Right atrium auricular region (tissue), 2 donors: ENCODE measurements at regions not wholly inside any gene's neighbourhood (a gene's known extent, or its start where the extent isn't known, plus 50 kb on each side); places are given as distances from the start of the nearest gene placed in this dataset.

Experiments used
- DNase-seq: peaks from one replicate; pipeline ENCODE4 v3.0.0-alpha.2; 2019; ENCODE audit warnings: low spot score
- H3K27ac ChIP-seq, 2 donors: fragments of 200-600 bp; sonication (generic); 1 replicate in 1 of 2; 2 replicates in 1 of 2; pipeline ENCODE4 v1.5.1; 2016 to 2019
- H3K27me3 ChIP-seq, 2 donors: fragments of 200-600 bp; sonication (generic); one replicate each; pipeline versions ENCODE4 v1.5.1 to v1.6.0; 2017 to 2019
- H3K36me3 ChIP-seq: fragments of 200-600 bp; sonication (generic); one replicate; pipeline ENCODE4 v1.5.1; 2016
- H3K4me1 ChIP-seq, 2 donors: fragments of 200-600 bp; sonication (generic); one replicate each; pipeline versions ENCODE4 v1.5.1 to v1.6.0; 2017 to 2019
- H3K4me3 ChIP-seq, 2 donors: fragments of 200-600 bp; sonication (generic); 1 replicate in 1 of 2; 2 replicates in 1 of 2; pipeline ENCODE4 v1.5.1; 2017 to 2019; ENCODE audit warnings: mild to moderate bottlenecking in 1 of 2, moderate library complexity in 1 of 2
- H3K9me3 ChIP-seq, 2 donors: fragments of 200-600 bp; sonication (generic); one replicate each; pipeline ENCODE4 v1.5.1; 2019
- CTCF ChIP-seq, 2 donors: fragments of 200-600 bp; sonication (generic); IDR thresholded peaks; one replicate each; pipeline ENCODE4 v1.5.1; 2019; ENCODE audit warnings: antibody characterized with exemption in 2 of 2

GRCh38 chr5:159750226-159750625 is 166.1 kb upstream of the ADRA1B start:
- Histone ChIP-seq H3K27ac (no peak overlapping the region), H3K4me3 (no peak overlapping the region), H3K9me3 (peaks cover 0 to 8% of the 10 kb centered on the region in 2 donors), H3K27me3 (no peaks in the 10 kb centered on the region), H3K36me3 (no peaks in the 10 kb centered on the region), H3K4me1 (no peaks in the 10 kb centered on the region)
- no peak for DNase-seq
- TF ChIP-seq CTCF (IDR thresholded peaks at IDR 0.05): no peak

- DNase-seq: no peak
- Histone ChIP-seq H3K36me3 (no peaks in the 10 kb centered on the region), H3K27ac (no peak overlapping the region), H3K4me1 (no peaks in the 10 kb centered on the region), H3K9me3 (peaks cover 0 to 8% of the 10 kb centered on the region in 2 donors), H3K27me3 (no peaks in the 10 kb centered on the region), H3K4me3 (no peak overlapping the region)
- no peak for TF ChIP-seq CTCF (IDR thresholded peaks at IDR 0.05)
These were observed 164.8 kb upstream of the ADRA1B start for GRCh38 chr5:159751459-159751858.

GRCh38 chr5:159752622-159753275 is 163.5 kb upstream of the ADRA1B start:
- no peak for DNase-seq
- TF ChIP-seq CTCF (IDR thresholded peaks at IDR 0.05): no peak

GRCh38 chr5:159758189-159758588 is 158.1 kb upstream of the ADRA1B start:
- Histone ChIP-seq H3K27ac (no peak overlapping the region), H3K9me3 (no peaks in the 10 kb centered on the region), H3K36me3 (no peaks in the 10 kb centered on the region), H3K4me1 (no peaks in the 10 kb centered on the region), H3K4me3 (no peak overlapping the region), H3K27me3 (no peaks in the 10 kb centered on the region)
- DNase-seq: no peak
- TF ChIP-seq CTCF (IDR thresholded peaks at IDR 0.05): no peak

More at GRCh38 chr5:159752622-159753275, 163.5 kb upstream of the ADRA1B start:
- Histone ChIP-seq H3K27ac (peak overlapping the region; percentile 6 to 10), H3K9me3 (peaks cover 0 to 8% of the 10 kb centered on the region in 2 donors), H3K4me3 (no peak overlapping the region), H3K36me3 (no peaks in the 10 kb centered on the region), H3K27me3 (no peaks in the 10 kb centered on the region), H3K4me1 (no peaks in the 10 kb centered on the region)

GRCh38 chr5:159759791-159760290 is 156.4 kb upstream of the ADRA1B start:
- H3K27ac ChIP-seq: no peak overlapping the region
- peaks cover 0 to 12% of the 10 kb centered on the region in 2 donors for H3K4me1 ChIP-seq
- no peaks in the 10 kb centered on the region for H3K36me3 ChIP-seq
- no peaks in the 10 kb centered on the region for H3K27me3 ChIP-seq
- no peak overlapping the region for H3K4me3 ChIP-seq
- no peak for TF ChIP-seq CTCF (IDR thresholded peaks at IDR 0.05)
- H3K9me3 ChIP-seq: no peaks in the 10 kb centered on the region
- DNase-seq: no peak

- Histone ChIP-seq H3K36me3 (no peaks in the 10 kb centered on the region), H3K4me3 (no peak overlapping the region)
These were observed 153.4 kb upstream of the ADRA1B start for GRCh38 chr5:159762921-159763320.

More at GRCh38 chr5:159762921-159763320, 153.4 kb upstream of the ADRA1B start:
- Histone ChIP-seq H3K9me3 (no peaks in the 10 kb centered on the region), H3K4me1 (peaks cover 0 to 12% of the 10 kb centered on the region in 2 donors), H3K27ac (no peak overlapping the region), H3K27me3 (no peaks in the 10 kb centered on the region)
- DNase-seq: no peak
- TF ChIP-seq CTCF (IDR thresholded peaks at IDR 0.05): no peak
